ENCODE measurements at regions not wholly inside any gene's neighbourhood (a gene's known extent, or its start where the extent isn't known, plus 50 kb on each side); places are given as distances from the start of the nearest gene placed in this dataset.

DNA sequence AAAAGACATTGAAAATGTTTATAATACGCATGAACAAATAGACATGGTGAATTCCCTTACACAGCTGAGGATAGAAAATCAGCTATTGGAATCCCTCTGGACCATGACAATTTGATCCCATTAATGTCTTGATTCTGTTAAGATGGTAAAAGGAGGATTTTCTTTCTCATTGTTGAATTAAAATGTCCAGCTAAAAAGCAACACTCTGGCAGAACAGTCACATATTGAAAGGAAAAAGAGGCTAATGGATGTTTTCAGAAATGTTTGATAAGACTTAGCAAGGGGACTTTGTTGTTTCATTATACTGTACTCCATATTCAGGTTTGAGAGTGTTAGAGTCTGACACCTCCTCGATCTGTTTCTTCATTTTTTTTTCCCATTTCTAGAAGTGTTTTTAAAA, 296.0 kb downstream of the OLFM4 start:
- Mint-ChIP-seq H3K4me3 (ENCODE audit: unreplicated experiment) (no peak overlapping the region), H3K36me3 (ENCODE audit: low read depth) (no peaks in the 10 kb centered on the region), H3K27me3 (ENCODE audit: low read depth) (peaks cover under 1% of the 10 kb centered on the region), H3K9me3 (ENCODE audit: low read depth) (no peaks in the 10 kb centered on the region), H3K27ac (ENCODE audit: unreplicated experiment) (no peak overlapping the region), H3K4me1 (ENCODE audit: low read depth) (no peaks in the 10 kb centered on the region)
- no peak for DNase-seq (ENCODE audit: low spot score)
- TF ChIP-seq, protein P1, sequence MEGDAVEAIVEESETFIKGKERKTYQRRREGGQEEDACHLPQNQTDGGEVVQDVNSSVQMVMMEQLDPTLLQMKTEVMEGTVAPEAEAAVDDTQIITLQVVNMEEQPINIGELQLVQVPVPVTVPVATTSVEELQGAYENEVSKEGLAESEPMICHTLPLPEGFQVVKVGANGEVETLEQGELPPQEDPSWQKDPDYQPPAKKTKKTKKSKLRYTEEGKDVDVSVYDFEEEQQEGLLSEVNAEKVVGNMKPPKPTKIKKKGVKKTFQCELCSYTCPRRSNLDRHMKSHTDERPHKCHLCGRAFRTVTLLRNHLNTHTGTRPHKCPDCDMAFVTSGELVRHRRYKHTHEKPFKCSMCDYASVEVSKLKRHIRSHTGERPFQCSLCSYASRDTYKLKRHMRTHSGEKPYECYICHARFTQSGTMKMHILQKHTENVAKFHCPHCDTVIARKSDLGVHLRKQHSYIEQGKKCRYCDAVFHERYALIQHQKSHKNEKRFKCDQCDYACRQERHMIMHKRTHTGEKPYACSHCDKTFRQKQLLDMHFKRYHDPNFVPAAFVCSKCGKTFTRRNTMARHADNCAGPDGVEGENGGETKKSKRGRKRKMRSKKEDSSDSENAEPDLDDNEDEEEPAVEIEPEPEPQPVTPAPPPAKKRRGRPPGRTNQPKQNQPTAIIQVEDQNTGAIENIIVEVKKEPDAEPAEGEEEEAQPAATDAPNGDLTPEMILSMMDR (IDR thresholded peaks at IDR 0.05) = no peak

DNA sequence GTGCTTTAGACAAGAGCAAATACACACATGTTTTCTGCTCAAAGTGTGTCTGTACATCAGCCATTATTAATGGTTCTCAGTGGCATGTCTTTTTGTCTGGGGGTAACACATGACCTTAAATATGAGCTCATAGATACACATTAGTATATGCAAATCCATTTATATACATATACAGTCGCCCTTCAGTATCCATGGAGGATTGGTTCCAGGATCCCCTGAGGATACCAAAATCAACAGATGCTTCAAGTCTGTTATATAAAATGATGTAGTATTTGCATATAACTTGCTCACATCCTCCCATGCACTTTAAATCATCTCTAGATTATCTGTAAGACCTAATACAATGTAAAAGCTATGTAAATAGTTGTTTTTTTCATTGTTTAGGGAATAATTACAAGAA, 298.1 kb downstream of the OLFM4 start:
- no peaks in the 10 kb centered on the region for H3K4me1 Mint-ChIP-seq (ENCODE audit: low read depth)
- H3K27me3 Mint-ChIP-seq (ENCODE audit: low read depth) = no peaks in the 10 kb centered on the region
- DNase-seq (ENCODE audit: low spot score) = no peak
- TF ChIP-seq, protein P1 (IDR thresholded peaks at IDR 0.05) = no peak
- no peaks in the 10 kb centered on the region for H3K36me3 Mint-ChIP-seq (ENCODE audit: low read depth)
- no peak overlapping the region for H3K4me3 Mint-ChIP-seq (ENCODE audit: unreplicated experiment)
- H3K9me3 Mint-ChIP-seq (ENCODE audit: low read depth) = no peaks in the 10 kb centered on the region
- no peak overlapping the region for H3K27ac Mint-ChIP-seq (ENCODE audit: unreplicated experiment)

DNA sequence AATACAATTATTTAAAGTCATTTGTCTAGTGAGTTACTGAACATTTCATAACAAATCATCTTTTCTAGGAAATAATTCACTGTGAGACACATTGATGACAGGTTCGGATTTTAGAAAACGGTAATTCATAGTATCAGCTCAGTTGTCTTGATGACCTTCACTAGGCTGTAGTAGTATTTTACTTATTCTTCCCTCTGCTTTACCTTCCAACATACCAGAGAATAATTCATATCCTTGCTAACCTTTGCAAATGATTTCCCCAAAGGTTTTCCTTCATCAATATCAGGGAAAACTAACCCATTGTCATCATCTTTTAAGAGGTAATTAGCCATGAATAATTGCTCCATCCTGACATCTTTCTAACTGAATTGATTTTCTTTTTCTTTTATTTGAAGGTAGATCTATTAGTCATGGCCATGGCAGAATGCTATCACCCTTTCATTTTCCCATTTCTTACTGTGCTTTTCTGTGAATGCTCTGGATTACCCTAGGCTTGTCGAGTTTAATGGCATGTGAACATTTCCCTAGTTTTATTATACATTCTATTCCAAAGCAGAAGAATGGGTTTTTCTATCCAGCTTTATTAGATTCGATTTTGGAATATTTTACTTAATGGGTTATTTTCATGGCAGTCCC, 299.2 kb downstream of the OLFM4 start:
- Mint-ChIP-seq H3K27ac (ENCODE audit: unreplicated experiment) (no peak overlapping the region), H3K4me3 (ENCODE audit: unreplicated experiment) (no peak overlapping the region), H3K9me3 (ENCODE audit: low read depth) (no peaks in the 10 kb centered on the region), H3K27me3 (ENCODE audit: low read depth) (no peaks in the 10 kb centered on the region), H3K36me3 (ENCODE audit: low read depth) (no peaks in the 10 kb centered on the region), H3K4me1 (ENCODE audit: low read depth) (no peaks in the 10 kb centered on the region)
- TF ChIP-seq, protein P1 (IDR thresholded peaks at IDR 0.05) = no peak
- no peak for DNase-seq (ENCODE audit: low spot score)

DNA sequence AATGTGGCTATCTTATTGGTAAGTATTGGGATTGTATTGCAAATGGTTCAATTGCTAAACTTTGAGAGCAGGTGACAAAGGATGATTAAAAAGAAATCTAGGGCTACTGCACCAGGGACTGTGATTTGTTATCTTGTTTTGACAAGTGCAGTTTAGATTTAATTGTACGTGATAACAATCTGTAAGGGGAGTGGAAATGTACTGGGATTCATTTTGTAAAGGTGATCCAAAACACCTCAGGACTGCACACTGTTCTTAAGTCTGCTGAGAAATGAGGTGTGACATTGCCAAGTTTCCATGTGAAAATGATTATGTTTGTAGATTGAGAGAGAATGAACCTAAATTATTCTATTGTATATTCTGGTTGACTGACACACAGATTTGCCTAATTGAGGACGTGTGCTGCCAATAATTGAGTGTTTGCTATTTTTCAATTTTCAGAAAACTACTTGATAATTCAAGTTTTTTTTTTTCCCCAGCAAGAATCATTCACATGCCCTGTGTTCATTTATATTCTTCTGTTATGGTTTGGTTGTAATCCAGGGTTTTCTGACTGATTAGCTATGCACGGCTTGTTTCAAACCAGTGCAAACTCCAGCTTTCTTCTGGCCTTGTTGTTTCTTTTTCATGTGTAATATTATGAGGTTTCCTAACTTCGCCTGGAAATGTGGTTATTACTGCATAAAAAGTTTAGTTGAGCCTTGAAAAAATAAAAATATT, 308.0 kb downstream of the OLFM4 start:
- Mint-ChIP-seq H3K27ac (ENCODE audit: unreplicated experiment) (no peak overlapping the region), H3K36me3 (ENCODE audit: low read depth) (no peaks in the 10 kb centered on the region), H3K4me3 (ENCODE audit: unreplicated experiment) (no peak overlapping the region), H3K27me3 (ENCODE audit: low read depth) (no peaks in the 10 kb centered on the region), H3K4me1 (ENCODE audit: low read depth) (no peaks in the 10 kb centered on the region), H3K9me3 (ENCODE audit: low read depth) (peaks cover 7% of the 10 kb centered on the region)
- DNase-seq (ENCODE audit: low spot score) = no peak
- TF ChIP-seq, protein P1 (IDR thresholded peaks at IDR 0.05) = no peak

DNA sequence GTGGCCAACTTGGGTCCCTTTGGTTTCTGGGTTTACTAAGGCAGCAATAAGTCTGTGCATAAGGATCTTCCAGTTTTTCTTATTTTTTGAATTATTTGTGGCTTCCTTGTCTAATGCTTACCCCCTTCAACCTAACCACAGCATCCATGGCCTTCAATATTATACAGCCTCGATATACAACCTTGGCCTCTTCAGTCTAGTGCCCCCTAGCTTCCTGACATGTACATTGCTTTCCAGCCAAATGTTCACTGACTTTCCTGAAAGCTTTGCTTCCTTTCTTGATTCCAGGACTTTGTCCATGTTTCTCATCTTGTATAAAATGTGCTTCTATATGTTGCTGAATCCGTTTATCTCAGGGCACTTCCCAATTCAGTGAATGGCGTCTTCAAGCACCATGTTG, 310.1 kb downstream of the OLFM4 start:
- H3K4me1 Mint-ChIP-seq (ENCODE audit: low read depth) = no peaks in the 10 kb centered on the region
- no peak for DNase-seq (ENCODE audit: low spot score)
- peaks cover 10% of the 10 kb centered on the region for H3K9me3 Mint-ChIP-seq (ENCODE audit: low read depth)
- H3K4me3 Mint-ChIP-seq (ENCODE audit: unreplicated experiment) = no peak overlapping the region
- TF ChIP-seq, protein P1 (IDR thresholded peaks at IDR 0.05) = no peak
- H3K27me3 Mint-ChIP-seq (ENCODE audit: low read depth) = no peaks in the 10 kb centered on the region
- no peaks in the 10 kb centered on the region for H3K36me3 Mint-ChIP-seq (ENCODE audit: low read depth)
- no peak overlapping the region for H3K27ac Mint-ChIP-seq (ENCODE audit: unreplicated experiment)

Measured in chondrocyte (in vitro differentiated cells).